Keratinocyte (primary cell): ENCODE measurements at regions not wholly inside any gene's neighbourhood (a gene's known extent, or its start where the extent isn't known, plus 50 kb on each side); places are given as distances from the start of the nearest gene placed in this dataset.

Experiments used
- EZH2 ChIP-seq: IDR thresholded peaks from one replicate; pipeline ENCODE4 v1.6.1; 2012; ENCODE audit warnings: inconsistent platforms, mild to moderate bottlenecking, low read length, moderate library complexity
- TF ChIP-seq, protein P1 (sequence below), 3 experiments: IDR thresholded peaks in 1 of 3; conservative IDR thresholded peaks in 1 of 3; optimal IDR thresholded peaks in 1 of 3; 2 replicates in 2 of 3; 3 replicates in 1 of 3; pipeline versions ENCODE3 to v1.5.1; 2011; ENCODE audit warnings: low read length in 3 of 3, mild to moderate bottlenecking in 3 of 3, moderate library complexity in 2 of 3, control low read depth in 1 of 3, inconsistent platforms in 1 of 3; ENCODE audit not compliant: insufficient read depth in 2 of 3; ENCODE audit errors: extremely low read depth in 1 of 3

- TF ChIP-seq, protein P1, sequence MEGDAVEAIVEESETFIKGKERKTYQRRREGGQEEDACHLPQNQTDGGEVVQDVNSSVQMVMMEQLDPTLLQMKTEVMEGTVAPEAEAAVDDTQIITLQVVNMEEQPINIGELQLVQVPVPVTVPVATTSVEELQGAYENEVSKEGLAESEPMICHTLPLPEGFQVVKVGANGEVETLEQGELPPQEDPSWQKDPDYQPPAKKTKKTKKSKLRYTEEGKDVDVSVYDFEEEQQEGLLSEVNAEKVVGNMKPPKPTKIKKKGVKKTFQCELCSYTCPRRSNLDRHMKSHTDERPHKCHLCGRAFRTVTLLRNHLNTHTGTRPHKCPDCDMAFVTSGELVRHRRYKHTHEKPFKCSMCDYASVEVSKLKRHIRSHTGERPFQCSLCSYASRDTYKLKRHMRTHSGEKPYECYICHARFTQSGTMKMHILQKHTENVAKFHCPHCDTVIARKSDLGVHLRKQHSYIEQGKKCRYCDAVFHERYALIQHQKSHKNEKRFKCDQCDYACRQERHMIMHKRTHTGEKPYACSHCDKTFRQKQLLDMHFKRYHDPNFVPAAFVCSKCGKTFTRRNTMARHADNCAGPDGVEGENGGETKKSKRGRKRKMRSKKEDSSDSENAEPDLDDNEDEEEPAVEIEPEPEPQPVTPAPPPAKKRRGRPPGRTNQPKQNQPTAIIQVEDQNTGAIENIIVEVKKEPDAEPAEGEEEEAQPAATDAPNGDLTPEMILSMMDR (optimal IDR thresholded peaks at IDR 0.05 in 1 of 3, IDR thresholded peaks at IDR 0.05 in 1 of 3, conservative IDR thresholded peaks at IDR 0.05 in 1 of 3; ENCODE audit: extremely low read depth in 1 of 3, insufficient read depth in 2 of 3, low read length in 3 of 3), result no peak
- no peak for TF ChIP-seq EZH2
Measured at GRCh38 chr22:23384431-23384830, 195.7 kb downstream of the IGLL1 start.
